ENCODE measurements at regions not wholly inside any gene's neighbourhood (a gene's known extent, or its start where the extent isn't known, plus 50 kb on each side); places are given as distances from the start of the nearest gene placed in this dataset.

DNA sequence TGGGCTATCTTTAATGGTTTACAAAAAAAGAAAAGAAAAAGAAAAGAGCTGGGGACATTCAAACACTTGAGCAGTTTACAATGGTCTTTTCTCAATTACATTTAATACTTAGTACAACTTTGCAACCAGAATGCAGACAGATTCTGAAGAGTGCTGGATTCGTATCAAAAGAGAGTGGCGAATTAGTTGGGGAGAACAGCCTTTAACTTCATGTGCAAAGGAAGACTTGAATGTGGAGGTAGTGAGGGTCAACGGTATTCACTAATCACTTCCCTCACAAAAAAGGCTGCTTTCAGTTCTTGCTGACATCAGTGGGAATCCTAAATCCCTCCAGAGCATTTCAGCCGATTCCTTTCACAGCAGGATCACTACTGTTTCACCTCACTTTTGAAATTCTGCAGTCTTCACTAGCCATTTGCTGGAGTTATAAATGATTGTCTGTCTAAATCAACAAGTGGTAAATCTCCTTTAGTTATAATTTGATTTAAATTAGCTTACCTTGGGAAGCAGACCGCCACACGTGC lies 323.0 kb upstream of the SEMA6D start:
- DNase-seq = no peak

DNA sequence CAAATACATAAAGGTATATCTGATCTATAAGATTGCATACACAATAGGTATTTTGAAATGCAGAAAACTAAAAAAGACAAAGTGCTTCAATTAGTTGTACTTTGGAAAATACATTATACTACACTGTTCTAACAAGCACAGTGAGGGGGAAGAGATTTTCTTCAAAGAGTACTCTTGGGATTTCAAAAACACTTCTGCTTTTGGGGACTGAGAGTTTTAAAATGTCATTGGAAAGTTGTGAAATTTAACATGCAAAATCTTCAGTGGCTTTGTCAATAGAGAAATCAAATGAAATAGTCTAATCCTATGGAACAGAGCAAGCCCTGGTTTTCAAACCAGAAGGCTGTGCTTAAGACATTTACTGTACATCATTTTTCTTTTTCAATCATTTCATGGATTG lies 322.2 kb upstream of the SEMA6D start:
- no peak for DNase-seq

DNA sequence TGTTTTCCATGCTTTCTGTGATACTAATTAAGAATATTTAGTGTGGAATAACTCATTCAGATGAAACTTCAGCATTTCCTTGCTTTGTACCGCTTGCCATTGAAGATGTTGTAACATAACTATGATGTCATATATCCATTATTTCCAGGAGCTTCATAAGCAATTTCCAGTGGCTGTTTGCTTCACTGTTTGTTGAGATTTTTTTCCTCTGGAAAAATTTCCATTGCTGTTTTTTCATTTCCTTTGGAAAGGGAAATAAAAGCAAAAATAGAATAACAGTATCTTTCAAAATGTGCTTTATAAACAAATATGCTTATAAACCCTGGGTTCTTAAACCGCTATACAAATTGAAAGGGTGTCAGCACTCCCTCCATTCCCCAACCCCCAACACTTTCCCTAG lies 319.6 kb upstream of the SEMA6D start:
- no peak for DNase-seq

DNA sequence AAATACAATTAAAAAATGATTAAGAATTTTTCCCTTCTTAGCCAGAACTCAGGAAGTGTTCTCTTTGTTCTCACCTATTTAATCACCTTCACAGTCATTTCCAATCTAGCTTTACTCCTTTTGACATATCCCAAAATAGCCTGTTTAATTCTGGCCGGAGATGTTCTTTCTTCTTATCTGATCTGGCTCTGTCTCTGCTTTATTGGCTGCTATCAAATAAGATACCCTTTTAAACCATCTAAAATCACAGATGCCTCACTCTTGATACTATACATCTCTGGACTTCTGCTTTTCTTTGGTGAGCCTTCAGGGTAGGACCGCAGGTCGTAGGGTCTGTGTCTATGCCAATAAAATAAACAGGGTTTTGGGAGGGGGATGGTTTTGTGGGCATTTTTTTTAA lies 319.2 kb upstream of the SEMA6D start:
- no peak for DNase-seq

DNA sequence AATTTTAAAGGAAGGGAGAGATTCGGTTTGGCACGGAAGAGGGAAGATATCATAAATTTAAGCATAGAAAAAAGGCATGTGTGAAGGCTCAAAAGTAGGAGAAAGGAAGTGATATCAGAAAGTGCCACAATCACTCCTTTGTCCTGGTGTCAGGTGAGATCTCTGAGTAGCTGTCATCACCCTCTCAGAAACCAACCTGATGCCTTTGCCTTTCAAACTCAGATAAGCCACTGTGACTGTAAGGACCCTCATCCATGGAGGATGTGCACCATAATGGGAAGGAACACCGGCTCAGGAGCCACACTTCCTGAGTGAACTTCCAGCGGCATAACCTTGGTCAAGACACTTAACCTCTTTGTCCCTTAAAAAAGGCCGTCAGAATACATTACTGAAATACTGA lies 318.7 kb upstream of the SEMA6D start:
- DNase-seq = no peak

DNA sequence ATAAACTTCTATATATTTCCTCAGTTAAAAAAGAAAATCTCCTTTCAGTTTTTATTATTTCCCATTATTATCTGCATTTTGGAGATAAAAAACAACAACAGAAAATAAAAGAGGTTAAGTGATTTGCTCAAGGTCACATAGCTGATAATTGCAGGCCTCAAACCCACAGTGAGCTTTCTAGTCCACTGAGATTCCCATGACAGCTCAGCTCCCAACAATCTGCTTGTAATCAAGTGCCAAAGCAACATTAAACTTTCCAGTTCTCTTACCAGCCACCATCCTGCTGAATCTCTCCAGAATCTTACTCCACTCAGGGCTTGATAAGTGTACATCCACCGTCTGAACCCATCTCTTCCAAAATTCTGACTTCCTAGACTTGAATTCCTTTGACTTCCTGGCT lies 318.2 kb upstream of the SEMA6D start:
- DNase-seq = no peak

DNA sequence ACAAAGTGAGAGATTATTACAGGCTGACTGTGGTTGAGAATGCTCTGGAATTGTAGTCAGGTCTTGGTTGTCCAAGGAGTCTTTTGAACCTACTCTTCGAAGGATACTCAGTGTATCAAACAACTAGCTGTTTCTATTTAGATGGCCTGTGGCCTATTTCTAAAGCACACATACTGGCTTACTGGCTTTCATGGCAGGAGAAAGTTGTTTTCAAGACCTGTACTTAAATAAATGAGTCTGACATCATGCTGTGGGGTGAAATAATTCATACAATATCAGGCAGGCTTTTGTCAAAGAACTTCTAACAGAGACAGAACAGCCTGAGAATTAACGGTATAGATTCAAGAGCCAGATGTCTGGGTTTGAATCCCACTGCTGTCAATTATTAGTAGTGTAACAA lies 316.7 kb upstream of the SEMA6D start:
- DNase-seq = no peak

DNA sequence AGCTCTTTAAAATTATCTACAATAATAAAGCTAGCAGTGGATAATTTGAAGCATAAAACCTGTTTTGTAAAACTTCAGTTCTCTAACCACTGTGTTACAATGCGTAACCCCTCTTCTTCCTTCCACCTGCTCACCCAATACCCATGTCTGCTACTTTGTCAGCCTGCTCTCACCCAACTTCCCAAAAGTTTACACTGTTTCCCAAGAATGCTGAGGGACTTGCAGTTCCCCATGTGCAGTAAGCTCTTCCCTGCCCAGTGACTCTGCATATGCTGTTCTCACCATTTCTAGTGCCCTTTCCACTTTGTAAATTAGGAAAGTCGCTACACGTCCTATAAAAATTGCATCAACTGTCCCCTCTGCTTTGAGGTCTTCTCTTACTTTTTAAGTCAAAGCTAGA lies 315.9 kb upstream of the SEMA6D start:
- no peak for DNase-seq

DNA sequence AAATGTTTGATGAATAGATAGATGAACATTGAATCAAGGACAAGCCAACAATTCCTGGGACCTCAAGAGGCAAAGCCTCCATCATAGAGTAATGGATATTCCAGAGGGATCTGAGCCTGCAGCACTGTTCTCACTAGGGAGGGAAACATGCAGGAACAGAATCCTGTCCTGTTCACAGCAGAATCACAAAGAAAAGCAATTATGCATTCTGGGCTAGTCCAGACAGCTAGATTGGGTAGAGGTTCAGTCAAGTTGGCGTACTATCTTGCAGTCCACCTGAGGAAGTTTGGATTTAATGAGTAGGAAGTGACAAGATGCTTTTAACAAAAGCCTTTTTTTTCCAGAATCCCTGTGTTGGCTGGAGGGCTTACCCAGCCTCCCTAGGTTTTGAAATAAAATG lies 314.5 kb upstream of the SEMA6D start:
- no peak for DNase-seq

DNA sequence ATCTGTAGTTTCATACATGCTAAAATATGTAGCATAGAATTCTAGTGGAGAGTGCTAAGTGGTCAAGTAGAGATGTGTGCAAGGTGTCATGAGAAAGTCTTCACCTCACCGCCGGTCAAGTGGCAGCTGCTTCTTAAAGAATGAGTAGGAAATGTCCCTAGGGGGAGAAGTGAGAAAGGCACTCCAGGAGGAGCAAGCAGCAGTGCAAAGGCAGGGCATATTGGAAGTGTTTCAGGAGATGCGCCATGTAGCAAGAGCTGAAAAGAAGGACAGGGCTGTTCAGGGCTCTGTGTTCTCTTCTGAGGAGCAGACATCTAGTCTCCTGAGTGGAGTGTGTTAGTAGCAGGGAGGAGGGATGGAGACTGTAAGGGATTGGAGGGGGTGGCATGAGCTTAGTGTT lies 312.4 kb upstream of the SEMA6D start:
- no peak for DNase-seq

DNA sequence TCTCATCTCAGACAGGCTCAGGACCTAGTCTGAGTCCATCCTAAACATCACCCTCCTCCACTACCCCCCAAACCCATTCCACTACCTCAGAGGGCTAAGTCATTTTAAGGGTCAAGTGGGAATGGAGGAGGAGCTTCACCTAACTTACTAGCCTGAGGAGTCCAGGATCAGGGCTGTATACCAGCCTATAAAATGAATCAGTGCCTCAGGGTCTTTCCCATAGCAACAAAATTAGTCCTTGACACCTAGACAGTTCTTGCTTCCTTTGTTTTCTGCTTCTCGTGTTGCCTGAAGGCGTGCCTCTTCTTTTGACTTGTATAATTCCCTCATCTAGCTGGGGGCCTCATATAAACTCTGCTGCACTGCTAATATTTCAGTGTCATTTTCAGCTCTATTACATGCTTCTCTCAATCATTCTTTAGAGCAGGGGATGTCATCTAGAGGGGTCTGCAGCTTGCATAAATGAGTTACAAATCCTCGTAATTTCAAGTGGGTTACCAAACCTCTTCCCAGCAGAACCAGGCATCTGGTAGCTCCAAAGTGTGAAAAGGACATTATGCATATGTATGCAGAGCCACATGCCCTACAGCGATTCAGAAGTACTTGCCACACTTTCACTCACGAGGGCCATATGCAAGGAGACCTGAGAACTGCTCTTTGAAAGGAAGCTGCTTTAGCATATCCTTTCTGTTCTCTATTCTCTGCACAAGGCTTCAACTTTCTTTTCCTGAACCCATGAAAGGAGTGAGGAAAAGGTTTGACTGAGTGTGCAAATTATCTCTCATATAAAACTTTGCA lies 311.7 kb upstream of the SEMA6D start:
- DNase-seq = no peak

DNA sequence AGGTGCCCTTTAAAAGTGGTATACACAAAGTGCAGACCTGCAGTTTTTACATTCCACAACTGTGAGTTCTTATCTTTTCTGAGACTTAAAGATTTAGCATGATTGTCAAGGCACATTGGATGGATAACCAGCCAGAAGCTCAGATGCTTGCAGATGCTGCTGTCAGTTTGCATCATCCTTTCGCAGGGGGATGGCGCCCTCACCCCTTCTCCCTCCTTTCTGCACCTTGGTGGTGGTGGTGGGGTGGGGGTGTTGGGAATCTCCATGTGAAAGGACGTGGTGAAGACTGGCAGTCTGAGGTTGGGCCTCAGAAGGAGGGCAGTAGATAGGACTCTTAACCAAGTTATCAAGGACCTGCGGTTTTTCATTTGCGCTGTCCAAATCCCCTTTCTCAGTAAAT lies 309.6 kb upstream of the SEMA6D start:
- DNase-seq = no peak

DNA sequence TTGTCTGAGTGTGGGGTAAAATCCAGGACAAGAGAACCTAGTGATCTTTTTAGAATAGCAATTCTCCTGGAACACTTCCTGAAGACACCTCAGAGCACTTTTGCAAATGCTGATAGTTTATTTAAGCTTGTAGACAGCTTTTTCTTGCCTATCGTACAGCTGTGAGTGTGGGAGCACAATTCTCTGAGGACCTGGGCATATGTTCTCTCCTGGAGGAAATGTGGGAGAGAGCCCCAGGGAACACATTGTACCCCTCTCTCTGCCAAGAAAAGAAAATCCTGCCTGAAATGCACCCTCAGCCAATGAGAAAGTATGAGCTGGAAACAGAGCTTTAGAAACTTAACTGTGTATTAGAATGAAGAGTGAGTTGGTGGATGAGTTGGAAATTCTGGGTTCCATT lies 308.3 kb upstream of the SEMA6D start:
- no peak for DNase-seq

DNA sequence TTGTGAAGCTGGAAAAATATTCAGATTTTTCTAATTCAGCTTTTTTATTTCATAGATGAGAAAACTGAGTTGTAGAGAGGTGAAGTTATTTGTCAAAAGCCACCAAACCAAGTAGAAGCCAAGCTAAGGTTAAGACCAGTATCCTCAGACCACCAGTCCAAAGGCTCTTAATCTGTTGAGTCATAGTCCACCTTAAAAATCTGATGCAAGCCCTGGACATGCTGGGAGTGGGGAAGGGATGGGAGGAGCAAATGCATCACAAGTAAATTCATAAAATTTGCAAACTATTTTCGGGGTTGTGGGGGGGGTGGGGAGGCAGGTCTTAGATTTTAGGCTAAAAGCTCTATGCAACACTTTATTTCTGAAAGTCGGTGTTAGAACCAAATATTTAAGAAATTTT lies 307.7 kb upstream of the SEMA6D start:
- no peak for DNase-seq

DNA sequence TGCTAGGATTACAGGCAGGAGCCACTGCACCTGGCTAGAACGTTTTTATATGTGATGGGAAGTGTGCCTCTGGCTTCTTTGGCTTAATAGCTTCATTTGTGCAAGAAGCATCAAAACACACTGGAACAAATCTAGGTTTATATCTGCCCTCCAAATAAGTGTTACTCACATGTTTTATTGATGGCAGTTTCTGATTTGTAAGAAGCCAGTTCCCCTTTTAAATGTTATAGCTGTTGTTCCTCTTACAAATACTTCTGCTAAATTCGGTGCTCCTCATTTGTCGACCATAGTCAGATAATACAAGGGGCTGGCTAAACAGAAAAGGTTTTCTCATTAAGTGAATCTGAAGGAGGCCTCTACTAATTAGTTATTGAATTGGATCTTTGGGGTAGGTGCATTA lies 307.1 kb upstream of the SEMA6D start:
- no peak for DNase-seq

DNA sequence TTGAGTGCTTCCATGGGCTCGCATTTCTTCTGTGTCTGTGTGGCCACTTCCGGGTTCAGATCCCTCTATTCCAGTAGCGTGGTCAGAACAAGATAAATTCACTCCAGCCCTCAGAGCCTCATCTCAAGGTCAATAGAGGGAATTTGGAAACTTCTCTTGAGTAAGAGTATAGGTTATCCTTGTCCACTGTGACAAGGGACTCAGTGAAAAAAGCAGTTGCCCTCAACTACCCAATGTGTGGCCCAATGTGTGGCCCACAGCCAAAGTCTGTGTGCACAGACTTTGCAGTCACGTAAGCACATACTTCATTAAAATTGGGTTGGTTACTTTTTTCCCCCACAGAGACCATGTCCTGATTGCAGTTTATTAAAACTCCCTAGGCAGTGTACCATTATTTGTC lies 305.6 kb upstream of the SEMA6D start:
- DNase-seq = no peak

DNA sequence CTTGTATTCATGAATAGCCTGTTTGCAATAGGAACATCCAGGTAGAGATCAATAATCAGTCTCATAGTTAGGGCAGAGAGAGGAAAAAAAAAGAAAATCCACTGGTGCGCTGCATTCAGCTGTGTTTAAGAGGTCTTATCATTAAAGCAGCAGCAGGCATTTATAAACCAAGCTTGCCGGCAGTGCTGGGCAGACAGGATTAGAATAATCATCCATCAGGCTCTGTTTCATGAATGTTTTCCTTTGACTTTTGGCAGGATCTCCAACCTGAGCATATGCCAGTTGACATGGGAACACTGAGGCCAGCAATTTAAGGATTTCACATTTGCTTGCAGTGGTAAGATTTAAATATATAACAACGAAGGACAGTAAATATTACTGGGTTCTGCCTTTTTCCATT lies 305.2 kb upstream of the SEMA6D start:
- no peak for DNase-seq

DNA sequence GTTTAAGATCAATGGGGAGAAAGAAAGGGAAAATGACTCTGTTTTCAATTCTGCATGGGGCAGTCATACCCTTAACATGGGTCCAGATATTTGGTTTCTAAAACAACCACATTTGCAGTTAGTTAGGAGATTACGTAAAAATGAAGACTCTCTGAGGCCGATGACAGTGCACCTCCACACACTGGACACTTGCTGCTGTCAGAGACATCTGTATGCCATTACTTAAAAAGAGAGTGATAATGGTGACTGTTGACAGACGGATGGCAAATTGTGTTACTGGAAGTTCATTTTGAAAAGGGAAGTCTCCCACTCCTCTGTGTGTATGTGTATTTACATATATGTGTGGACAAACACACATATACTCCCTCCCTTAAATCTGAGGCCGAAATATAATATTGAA lies 304.5 kb upstream of the SEMA6D start:
- DNase-seq = no peak

DNA sequence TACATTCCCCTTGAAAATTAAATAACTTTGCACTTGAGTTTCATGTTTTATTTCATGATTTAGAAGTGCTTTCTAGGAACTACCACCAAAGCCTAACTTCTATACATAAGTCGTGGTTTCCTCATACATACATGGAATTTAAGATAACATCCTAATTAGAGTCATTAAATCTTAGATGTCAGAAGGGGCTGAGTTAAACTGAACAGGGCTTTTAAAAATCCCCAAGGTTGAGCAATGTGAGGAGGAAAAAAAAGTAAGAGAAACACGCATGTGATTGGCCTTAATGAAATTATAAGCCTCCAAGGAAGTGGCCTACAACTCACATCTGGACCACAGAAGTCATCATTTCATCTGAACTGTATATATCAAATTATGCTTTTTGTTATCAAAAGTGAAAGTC lies 303.1 kb upstream of the SEMA6D start:
- no peak for DNase-seq

DNA sequence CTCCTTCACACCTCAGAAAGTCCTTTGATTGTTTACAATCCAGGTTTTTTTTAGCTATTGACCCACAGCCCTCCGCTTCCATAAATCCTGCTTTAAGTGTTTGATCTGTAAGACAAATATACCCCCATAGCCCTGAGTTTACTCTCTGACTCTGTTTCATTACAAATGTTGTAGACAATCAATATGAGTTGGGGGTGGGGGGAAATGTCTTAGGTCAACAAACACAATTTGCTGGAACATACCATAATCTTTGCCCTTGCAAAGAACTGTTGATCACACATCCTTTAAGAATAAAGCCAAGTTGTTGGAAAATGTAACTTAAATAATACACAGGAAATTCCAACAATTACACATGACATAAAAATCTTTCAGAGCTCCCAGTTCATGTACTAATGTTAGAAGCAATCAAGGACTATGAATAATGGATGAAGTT lies 301.8 kb upstream of the SEMA6D start:
- DNase-seq = no peak

DNA sequence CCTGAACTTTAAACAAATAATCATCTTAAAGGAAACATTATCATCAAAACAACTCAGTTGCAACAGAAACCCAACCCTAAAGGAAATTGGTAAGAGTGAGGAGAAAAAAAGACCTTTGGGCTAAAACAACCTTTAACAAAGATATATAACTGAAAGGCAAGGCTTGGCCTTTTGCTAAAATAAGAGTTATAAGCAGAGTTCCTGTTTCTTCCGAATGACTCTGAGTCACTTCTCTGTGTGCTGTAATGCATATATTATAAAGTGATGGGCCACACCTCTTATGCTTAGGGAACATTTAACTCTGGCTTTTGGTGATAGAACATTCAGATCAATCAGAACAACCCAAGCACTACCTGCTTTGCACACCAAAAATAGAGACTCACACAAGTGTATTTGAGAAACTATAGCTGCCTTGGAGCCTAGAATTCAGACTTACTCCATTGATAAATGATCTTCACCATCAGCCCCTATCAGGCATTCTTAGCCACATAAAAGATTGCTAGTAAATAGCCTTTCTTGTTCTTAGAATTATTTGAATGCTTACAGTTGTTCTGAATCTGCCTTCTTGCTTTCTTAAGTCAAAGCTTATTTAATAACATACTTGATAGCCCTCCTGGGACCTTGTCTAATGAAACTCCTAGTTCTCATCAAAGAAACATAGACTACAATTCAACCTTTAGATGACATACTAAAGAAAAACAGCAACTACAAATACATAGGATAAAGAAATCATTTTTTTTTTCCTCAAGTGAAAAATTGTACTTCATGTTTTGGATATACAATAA lies 294.2 kb upstream of the SEMA6D start:
- no peak for DNase-seq

DNA sequence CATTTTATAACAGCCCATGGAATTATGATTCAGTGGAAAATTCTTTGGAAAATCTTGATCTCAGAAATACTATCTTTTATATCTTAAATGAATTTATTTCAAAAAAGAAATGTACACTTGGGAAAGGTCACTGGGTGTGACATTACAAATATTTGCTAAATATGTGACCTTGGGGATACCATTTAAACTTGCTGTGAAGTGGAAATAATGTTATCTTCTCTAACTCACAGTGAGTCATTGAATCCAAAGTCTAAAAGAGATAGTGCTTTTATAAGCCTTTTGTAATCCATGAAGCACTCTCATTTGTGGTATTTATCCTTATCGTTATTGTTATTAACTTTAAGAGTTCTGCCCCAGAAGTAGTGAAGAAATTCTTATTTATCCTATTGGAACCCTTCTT lies 289.8 kb upstream of the SEMA6D start:
- no peak for DNase-seq

DNA sequence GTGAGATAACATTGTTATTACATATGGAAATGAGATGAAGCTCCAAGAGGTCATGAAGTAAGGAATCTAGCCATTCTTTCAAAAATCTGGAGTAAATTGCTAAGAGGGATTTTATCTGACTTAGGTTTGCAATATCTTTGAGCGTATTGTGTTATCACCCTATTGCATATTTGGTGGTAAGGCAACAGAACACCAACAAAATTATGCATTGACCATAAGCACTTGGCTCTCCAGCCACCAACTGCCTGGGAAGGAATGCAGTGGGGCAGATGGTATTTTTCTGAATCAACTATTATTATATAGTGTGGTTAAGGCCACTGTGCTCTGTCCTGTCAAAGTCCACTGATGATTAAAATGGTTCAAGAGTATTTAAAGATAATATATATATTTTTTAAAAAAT lies 287.9 kb upstream of the SEMA6D start:
- DNase-seq = no peak

DNA sequence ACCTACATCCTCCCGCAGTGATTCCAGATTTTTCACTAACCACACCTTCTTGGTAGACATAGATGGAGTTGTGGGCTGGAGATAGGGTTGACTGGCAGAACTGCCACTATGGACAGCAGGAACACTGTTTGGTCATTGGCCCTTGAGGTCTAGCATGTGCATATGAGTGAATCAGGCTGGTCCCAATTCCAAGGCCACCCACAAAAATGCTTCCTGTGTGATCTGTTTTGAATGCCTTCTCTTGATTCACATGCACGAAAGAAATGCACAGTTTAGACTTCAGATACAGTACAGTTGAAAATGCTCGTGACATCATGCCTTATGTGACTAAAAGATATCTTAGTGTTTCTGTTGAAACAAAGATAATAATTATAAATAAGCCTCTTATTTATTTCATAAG lies 285.8 kb upstream of the SEMA6D start:
- no peak for DNase-seq

DNA sequence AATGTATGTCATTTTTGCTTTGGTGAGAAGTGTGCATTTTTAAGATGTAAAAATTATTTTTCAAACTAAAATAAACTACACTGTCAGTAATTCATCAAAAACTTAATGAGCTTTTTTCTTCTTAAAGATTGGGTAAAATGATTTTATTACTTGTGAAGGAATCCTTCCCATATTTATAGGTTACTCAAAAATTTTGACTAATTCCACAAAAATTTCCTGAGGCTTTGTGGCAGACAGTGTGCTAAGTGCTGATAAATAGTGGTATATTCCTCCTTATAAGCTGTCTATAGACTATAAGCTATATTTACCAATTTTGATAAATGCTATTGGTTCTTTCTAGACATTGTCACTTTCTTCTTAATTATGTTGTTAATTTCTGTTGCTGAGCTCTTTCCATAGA lies 284.5 kb upstream of the SEMA6D start:
- DNase-seq = no peak

Data from COR-L47 (cell line).